NCI-H524 treated with DMSO at 0.1 percent for 48 hours (cell line): ENCODE measurements at regions not wholly inside any gene's neighbourhood (a gene's known extent, or its start where the extent isn't known, plus 50 kb on each side); places are given as distances from the start of the nearest gene placed in this dataset.
"Not testable (repeated sequence)": the region's sequence is repeated elsewhere in the genome, so short reads cannot be mapped to it uniquely, and the experiment has no call there.

Source experiments
- DNase-seq: peaks from one replicate; lab custom pipeline; 2025; lab: John Stamatoyannopoulos, UW

GRCh38 chr15:57881361-57881760, 174.8 kb downstream of the POLR2M start:
- no peak for DNase-seq

GRCh38 chr15:57881972-57882371, 175.5 kb downstream of the POLR2M start:
- no peak for DNase-seq

- no peak for DNase-seq
These were observed 177.2 kb downstream of the POLR2M start for GRCh38 chr15:57883701-57884100.

GRCh38 chr15:57884936-57885335, 178.4 kb downstream of the POLR2M start:
- DNase-seq = no peak

GRCh38 chr15:57885435-57885834, 178.9 kb downstream of the POLR2M start:
- no peak for DNase-seq

GRCh38 chr15:57887825-57888224, 177.7 kb downstream of the ALDH1A2 start:
- DNase-seq = no peak

GRCh38 chr15:57890351-57890750, 175.2 kb downstream of the ALDH1A2 start:
- no peak for DNase-seq

GRCh38 chr15:57890878-57891277, 174.6 kb downstream of the ALDH1A2 start:
- DNase-seq = no peak

- DNase-seq = no peak
These were observed 173.3 kb downstream of the ALDH1A2 start for GRCh38 chr15:57892181-57892580.

- no peak for DNase-seq
These were observed 172.5 kb downstream of the ALDH1A2 start for GRCh38 chr15:57893040-57893439.

- DNase-seq = no peak
These were observed 170.2 kb downstream of the ALDH1A2 start for GRCh38 chr15:57895291-57895690.

GRCh38 chr15:57896114-57896513, 169.4 kb downstream of the ALDH1A2 start:
- no peak for DNase-seq

GRCh38 chr15:57896899-57897298, 168.6 kb downstream of the ALDH1A2 start:
- not testable (repeated sequence) for DNase-seq

GRCh38 chr15:57897870-57898269, 167.6 kb downstream of the ALDH1A2 start:
- DNase-seq = no peak

GRCh38 chr15:57902155-57902554, 163.4 kb downstream of the ALDH1A2 start:
- no peak for DNase-seq
